ENCODE measurements at regions not wholly inside any gene's neighbourhood (a gene's known extent, or its start where the extent isn't known, plus 50 kb on each side); places are given as distances from the start of the nearest gene placed in this dataset.

GRCh38 chr5:104305602-104306001, 743.0 kb upstream of the NUDT12 start:
- POLR2A ChIA-PET (ENCODE audit: low non-redundant PET): no interaction called here
- H3K27me3 ChIP-seq (replicated peaks; ENCODE audit: insufficient read depth, low read depth, low read length, poor library complexity): no peaks in the 10 kb centered on the region
- H3K4me1 ChIP-seq (ENCODE audit: insufficient read depth, low read length, poor library complexity, severe bottlenecking): no peaks in the 10 kb centered on the region
- TF ChIP-seq EZH2 (IDR thresholded peaks at IDR 0.05; ENCODE audit: borderline replicate concordance, low read depth, low read length, poor library complexity, severe bottlenecking) (no peak), CTCF (conservative IDR thresholded peaks at IDR 0.05; ENCODE audit: low read depth, low read length) (no peak)
- no peak for DNase-seq (ENCODE audit: low spot score)
- no peaks in the 10 kb centered on the region for H3K36me3 ChIP-seq (ENCODE audit: insufficient read depth, low read length, poor library complexity, severe bottlenecking)
- no TSS peak for BruUV-seq (replicated peaks)
- intact Hi-C loops (cut with micrococcal nuclease; ENCODE audit: unreplicated experiment): no loop called here
- H3K4me3 ChIP-seq (ENCODE audit: low read depth, low read length, poor library complexity, severe bottlenecking): no peak overlapping the region
- CTCF ChIA-PET: no interaction called here
- H3K27ac ChIP-seq (ENCODE audit: low read depth, low read length, poor library complexity, severe bottlenecking): no peak overlapping the region
- no peaks in the 10 kb centered on the region for H3K9me3 ChIP-seq (ENCODE audit: low read depth, low read length, poor library complexity, severe bottlenecking)

GRCh38 chr5:104299998-104300706, 737.6 kb upstream of the NUDT12 start:
- intact Hi-C loops (cut with micrococcal nuclease; ENCODE audit: unreplicated experiment): no loop called here
- Histone ChIP-seq H3K4me3 (ENCODE audit: low read depth, low read length, poor library complexity, severe bottlenecking) (no peak overlapping the region), H3K4me1 (ENCODE audit: insufficient read depth, low read length, poor library complexity, severe bottlenecking) (no peaks in the 10 kb centered on the region), H3K36me3 (ENCODE audit: insufficient read depth, low read length, poor library complexity, severe bottlenecking) (no peaks in the 10 kb centered on the region), H3K27ac (ENCODE audit: low read depth, low read length, poor library complexity, severe bottlenecking) (no peak overlapping the region), H3K9me3 (ENCODE audit: low read depth, low read length, poor library complexity, severe bottlenecking) (no peaks in the 10 kb centered on the region), H3K27me3 (replicated peaks; ENCODE audit: insufficient read depth, low read depth, low read length, poor library complexity) (no peaks in the 10 kb centered on the region)
- ChIA-PET CTCF (no interaction called here), POLR2A (ENCODE audit: low non-redundant PET) (no interaction called here)
- BruUV-seq (replicated peaks): no TSS peak
- TF ChIP-seq CTCF (conservative IDR thresholded peaks at IDR 0.05; ENCODE audit: low read depth, low read length) (no peak), EZH2 (IDR thresholded peaks at IDR 0.05; ENCODE audit: borderline replicate concordance, low read depth, low read length, poor library complexity, severe bottlenecking) (no peak)
- no peak for DNase-seq (ENCODE audit: low spot score)

GRCh38 chr5:104298518-104298917, 735.9 kb upstream of the NUDT12 start:
- H3K4me1 ChIP-seq (ENCODE audit: insufficient read depth, low read length, poor library complexity, severe bottlenecking): no peaks in the 10 kb centered on the region
- no peaks in the 10 kb centered on the region for H3K27me3 ChIP-seq (replicated peaks; ENCODE audit: insufficient read depth, low read depth, low read length, poor library complexity)
- POLR2A ChIA-PET (ENCODE audit: low non-redundant PET): no interaction called here
- no peak for DNase-seq (ENCODE audit: low spot score)
- H3K36me3 ChIP-seq (ENCODE audit: insufficient read depth, low read length, poor library complexity, severe bottlenecking): no peaks in the 10 kb centered on the region
- CTCF ChIA-PET: no interaction called here
- intact Hi-C loops (cut with micrococcal nuclease; ENCODE audit: unreplicated experiment): no loop called here
- no peak for TF ChIP-seq EZH2 (IDR thresholded peaks at IDR 0.05; ENCODE audit: borderline replicate concordance, low read depth, low read length, poor library complexity, severe bottlenecking)
- no peak for TF ChIP-seq CTCF (conservative IDR thresholded peaks at IDR 0.05; ENCODE audit: low read depth, low read length)
- H3K9me3 ChIP-seq (ENCODE audit: low read depth, low read length, poor library complexity, severe bottlenecking): no peaks in the 10 kb centered on the region
- no peak overlapping the region for H3K4me3 ChIP-seq (ENCODE audit: low read depth, low read length, poor library complexity, severe bottlenecking)
- no peak overlapping the region for H3K27ac ChIP-seq (ENCODE audit: low read depth, low read length, poor library complexity, severe bottlenecking)
- BruUV-seq (replicated peaks): no TSS peak

Measured in A673 (cell line).